GM19193 (cell line): ENCODE measurements at regions not wholly inside any gene's neighbourhood (a gene's known extent, or its start where the extent isn't known, plus 50 kb on each side); places are given as distances from the start of the nearest gene placed in this dataset.

Experiments used
- POLR2A ChIP-seq: IDR thresholded peaks from 4 replicates; pipeline ENCODE4 v1.6.1; 2011; ENCODE audit not compliant: insufficient read depth, insufficient read length; ENCODE audit errors: extremely low read depth

GRCh38 chr12:131366261-131366871 lies 344.5 kb upstream of the SFSWAP start:
- no peak for TF ChIP-seq POLR2A

DNA sequence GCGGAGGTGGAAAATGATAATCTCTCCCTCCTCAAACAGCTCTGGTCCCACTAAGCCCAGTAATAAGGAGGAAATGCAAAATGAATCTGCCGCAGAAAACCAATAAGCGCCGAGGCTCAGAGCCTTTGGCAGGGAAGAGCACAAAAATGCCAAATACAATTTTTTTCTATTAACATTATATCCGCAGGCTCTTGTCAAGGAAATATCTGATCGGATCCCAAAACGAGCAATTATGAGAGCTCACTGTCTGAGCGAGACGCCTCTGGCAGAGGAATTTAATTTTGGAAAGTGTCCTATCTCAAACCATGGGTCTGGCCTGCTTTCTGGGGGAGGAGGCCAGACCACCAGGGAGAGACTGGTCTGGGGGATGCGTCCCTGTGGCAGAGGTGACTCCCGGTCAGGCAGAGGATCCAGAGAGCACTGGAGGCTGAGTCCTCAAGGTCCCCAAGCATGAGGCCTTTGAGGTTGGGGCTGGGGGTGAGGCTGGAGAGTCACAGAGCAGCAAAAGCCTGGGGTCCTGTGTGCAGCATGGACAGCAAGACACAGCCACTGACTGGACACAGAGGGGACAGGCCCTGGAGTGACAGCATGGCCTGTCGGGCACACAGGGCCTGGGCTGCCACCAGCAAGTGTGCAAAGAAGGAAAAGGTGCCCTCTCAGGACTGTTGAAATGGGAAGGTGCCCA lies 342.8 kb upstream of the SFSWAP start:
- TF ChIP-seq POLR2A, result no peak

DNA sequence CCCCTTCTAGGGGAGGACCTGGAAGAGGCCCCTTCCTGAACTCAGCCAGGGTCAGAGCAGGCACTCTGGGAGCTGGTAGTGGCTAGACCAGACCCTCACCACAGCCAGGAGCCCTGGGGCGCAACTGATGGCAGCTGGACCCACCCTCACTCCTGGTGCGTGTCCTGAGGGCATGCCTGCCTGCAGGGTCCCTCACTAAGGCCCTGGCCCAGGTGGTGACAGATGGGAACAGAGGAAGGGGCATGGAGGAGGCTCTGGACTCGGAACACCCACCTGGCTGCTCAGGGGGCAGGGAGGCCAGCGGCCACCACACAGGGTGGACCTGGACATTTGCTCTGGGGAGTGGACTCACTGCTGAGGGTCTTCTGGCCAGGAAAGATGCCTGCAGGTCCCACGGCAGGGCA lies 342.2 kb upstream of the SFSWAP start:
- no peak for TF ChIP-seq POLR2A

DNA sequence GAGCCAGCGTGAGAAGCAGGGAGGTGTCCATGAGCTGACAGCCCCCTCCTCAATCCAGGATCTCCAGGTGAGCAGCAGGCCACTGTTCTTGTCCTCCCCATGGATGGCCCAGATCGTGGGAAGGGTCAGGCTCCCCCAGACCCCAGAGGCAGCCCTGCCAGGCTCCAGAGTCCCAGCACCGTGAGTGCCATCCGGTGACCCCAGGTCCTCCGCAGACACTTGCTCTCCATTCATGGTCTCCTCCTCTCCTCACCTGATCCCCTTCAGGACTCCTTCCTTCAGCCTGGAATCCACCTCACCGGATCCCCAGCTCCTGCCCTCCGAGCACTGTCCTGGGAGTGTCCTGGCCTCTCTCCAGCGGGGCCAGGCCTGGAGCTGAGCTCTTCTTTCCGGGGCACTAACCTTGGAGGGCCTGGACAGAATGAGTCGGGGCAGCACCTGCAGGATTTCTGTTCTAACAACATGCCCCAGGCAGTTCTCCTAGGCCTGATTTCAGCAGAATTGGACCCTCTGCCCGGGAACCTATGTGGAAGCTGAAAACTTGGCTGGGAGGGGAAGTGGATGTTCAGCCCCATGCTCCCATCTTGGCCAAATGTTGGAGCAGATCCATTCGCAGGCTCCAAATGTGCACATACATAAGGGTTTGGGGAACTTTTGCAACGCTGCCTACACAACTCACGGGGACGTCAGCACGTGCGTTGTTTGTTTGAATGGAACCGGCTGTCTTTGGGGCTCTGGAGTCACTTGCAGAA lies 341.6 kb upstream of the SFSWAP start:
- no peak for TF ChIP-seq POLR2A

- no peak for TF ChIP-seq POLR2A
Observed at GRCh38 chr12:131370321-131370720, 340.6 kb upstream of the SFSWAP start.

DNA sequence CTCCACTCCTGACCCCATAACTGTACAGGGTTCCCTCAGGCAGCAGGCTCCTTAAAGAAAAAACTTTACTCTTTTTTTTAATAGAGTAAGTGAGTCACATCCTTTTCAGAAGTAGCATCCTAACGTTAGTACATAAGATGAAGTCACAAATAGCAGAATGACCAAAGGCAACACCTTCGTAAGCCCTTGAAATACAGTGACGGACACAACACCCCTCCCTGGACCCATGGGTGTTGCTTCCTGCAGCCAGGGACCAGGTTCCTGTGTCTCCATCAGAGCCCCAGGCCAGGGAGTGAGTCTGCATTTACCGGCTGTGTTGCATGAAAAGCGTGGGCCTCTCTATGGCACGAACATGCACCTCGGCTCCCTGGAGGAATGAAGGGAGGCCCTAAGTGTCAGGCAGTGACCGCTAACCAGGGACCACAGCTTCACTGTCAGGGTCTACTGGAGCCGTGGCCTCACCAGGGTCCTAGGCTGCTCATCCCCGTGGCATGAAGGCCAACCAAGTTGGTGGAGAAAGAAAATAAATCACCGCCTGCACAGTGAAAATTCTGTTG lies 340.0 kb upstream of the SFSWAP start:
- no peak for TF ChIP-seq POLR2A

DNA sequence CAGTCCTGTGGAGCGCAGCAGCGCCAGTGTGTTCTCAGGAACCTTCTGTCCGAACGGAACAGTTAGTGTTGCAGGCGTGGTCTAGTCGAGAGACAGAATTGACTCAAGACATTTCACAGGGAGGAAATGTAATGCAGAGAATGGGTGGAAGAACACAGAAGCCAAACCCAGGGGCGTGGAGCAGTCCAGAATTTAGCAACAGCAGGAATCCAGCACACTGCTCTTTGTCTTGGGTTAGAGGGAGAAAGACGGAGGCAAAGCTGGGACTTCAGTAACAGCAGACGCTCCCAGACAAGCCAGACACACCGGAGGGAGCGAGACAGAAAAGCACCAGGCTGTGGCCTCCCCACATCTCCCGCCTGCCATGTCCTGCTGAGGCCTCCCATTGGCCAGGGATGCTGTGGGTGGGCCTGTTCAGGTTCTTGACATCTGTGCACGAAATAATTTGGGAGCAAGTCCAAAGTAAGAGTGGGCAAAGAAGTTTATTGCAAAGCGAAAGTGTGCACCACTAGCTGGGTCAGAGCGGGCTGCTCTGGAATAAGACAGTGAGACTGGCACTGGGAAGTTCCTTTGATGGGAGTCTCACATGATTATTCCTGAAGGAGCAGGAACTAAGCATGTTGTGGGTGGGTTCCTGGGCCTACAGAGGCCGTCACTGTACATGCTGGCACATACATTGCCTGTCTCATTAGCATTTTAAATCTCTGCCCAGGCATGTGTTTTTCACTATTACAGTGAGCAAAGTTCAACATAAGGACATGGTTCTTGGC lies 339.3 kb upstream of the SFSWAP start:
- TF ChIP-seq POLR2A, result no peak

DNA sequence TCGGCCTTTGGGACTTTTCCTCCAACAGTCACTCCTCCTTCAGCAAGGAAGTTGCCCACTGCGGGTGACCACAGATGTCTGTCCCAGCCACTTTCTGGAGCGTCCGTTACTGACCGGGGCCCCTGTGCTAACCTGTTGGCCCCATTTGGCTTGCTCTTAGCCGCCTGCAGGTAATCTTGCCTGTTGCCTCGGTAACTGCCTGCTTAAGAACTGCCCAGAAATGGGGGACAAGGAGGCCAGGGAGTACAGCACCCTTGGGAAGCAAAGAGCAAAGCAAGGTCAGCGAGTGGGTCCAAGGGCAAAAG lies 338.8 kb upstream of the SFSWAP start:
- no peak for TF ChIP-seq POLR2A

DNA sequence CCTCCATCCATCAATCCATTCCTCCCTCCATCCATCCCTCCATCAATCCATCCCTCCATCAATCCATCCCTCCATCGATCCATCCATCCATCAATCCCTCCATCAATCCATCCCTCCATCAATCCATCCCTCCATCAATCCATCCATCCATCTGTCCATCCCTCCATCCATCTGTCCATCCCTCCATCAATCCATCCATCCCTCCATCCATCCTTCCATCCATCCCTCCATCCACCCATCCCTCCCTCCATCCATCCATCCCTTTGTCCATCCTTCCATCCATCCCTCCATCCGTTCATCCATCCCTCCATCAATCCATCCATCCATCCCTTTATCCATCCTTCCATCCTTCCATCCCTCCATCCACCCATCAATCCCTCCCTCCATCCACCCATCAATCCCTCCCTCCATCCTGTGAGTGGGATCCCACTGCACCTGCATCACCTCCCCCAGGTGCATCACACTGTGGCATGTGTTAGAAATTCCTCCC lies 338.1 kb upstream of the SFSWAP start:
- TF ChIP-seq POLR2A, result no peak

GRCh38 chr12:131375261-131375971 lies 335.5 kb upstream of the SFSWAP start:
- TF ChIP-seq POLR2A, result no peak

- TF ChIP-seq POLR2A, result no peak
Observed at GRCh38 chr12:131375972-131376345, 334.9 kb upstream of the SFSWAP start.

DNA sequence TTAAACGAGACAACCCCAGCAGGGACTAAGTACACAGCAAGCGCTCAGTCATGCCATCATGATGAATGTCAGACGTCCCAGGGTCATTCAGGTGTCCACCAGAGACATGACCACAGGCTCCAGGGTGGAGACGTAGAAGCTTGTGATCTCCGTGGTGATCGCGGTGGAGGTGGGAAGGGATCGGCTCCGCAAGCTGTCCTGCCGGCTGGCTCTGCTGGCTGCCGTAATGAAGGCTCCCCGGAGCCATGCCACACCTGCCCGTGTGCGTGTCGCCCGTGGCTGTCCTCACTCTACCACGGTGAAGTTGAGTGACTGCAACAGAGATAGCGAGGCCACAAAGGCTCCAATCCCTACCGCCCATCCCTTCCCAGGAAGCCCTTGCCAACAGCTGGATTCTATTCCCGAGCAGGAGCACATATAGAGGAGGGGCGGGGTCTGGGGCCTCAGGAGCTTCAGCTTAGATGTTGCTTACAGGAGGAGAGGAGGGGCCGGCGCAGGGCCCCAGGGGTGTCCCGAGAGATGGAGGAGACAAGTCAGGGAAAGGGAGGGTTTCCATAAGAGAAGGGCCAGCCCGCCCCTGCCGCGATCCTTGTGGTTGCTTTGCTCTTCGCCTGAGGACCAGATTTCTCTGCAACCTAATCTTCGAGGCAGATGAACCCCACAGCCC lies 332.6 kb upstream of the SFSWAP start:
- no peak for TF ChIP-seq POLR2A

DNA sequence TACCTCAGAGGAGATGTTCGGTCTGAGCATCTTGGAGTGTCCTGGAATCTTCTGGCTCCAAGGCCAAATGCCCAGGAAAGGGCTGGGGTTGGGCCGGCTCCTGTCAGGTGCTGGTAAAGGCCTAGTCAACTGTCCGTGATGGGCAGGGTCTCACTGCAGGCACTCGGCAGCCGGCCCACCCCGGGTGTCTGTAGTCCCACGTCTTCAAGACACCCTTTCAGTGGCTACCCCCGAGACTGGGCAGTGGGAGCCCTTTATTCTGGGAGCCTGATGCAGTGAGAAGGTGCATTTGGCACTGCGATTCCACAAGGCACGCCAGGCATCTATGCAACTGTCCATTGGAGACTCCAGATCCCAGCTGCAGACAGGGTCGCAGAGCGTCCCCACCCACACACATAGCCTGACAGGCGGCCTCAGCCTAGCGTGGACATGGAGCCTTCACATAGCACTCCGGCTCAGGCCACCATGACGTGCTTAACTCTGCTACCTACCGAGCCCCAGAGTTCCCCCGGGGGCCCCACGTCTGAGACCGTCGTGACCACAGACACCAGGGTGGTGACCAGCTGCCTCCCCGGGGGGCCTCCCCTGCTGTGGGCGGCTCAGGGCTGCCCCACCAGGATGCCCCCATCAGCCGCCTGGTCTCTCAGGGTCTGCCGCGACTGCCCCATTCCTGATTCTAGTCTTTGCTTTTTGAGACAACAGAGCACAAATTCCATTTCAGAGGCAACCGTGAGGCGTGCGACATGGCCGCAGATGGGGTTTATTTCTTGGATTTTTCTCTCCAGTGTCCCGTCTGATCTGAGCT lies 331.8 kb upstream of the SFSWAP start:
- TF ChIP-seq POLR2A, result no peak

DNA sequence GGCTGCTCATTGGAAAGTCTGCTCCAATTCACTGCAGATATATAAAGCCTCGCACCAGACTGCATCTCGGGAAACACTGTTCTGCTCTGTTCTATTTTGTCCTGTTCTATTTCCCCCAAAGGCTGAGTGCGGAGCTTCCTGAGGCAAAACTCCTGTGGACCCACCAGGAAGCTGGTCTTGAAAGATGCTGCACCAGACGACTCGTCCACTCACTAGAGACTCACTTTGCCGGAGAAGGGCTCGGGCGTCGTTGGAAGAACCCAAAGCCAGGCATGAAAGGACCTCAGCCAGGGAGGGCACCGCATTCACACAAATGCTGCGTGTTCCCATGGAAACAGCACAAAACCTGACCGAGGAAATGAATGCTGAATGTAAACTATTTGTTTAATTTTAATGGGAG lies 331.2 kb upstream of the SFSWAP start:
- TF ChIP-seq POLR2A, result no peak
